ENCODE measurements at regions not wholly inside any gene's neighbourhood (a gene's known extent, or its start where the extent isn't known, plus 50 kb on each side); places are given as distances from the start of the nearest gene placed in this dataset.
"Not testable (repeated sequence)": the region's sequence is repeated elsewhere in the genome, so short reads cannot be mapped to it uniquely, and the experiment has no call there.

DNA sequence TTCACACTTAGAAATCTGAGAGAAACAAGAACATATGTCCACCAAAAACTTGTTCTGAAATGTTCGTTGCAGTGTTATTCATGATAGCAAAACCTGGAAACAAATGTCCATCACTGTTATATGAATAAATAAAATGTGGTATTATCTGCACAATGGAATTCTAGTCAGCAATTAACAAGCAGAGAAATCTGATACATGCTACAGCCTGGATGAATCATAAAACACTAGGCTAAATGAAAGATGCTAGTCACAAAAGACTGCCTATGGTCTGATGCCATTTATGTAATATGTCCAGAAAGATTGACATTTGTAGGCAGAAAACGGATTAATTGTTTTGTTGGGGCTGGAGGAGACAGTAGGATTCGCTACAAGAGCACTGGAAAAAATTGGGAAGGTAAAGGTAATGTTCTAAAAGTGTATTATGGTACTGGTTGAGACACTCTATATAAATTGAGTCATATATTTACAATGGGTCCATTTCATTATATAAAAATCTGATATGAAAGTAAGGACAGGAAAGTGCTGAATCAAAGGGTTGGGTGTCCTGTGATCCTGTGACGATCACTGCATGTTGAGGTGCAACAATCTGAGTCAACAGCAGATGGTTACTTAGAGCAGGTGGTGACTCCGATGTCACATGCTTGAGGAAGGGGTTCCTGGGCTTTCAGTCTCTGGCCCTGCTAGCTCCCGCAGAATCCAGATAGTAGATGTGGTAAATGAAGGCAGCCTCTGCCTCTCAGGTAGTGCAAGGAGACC, 102.1 kb upstream of the NBPF4 start:
- POLR2A ChIA-PET, result no interaction called here
- no peak for DNase-seq (ENCODE audit: low read depth)
- CTCF ChIA-PET, result no interaction called here
- no peaks in the 10 kb centered on the region for H3K36me3 ChIP-seq (ENCODE audit: control insufficient read depth, insufficient read depth, low read length)
- no peaks in the 10 kb centered on the region for H3K27me3 ChIP-seq (ENCODE audit: control insufficient read depth, insufficient read depth, low read length)
- no peak overlapping the region for H3K4me3 ChIP-seq (ENCODE audit: low read depth, low read length)
- TF ChIP-seq, protein P1, sequence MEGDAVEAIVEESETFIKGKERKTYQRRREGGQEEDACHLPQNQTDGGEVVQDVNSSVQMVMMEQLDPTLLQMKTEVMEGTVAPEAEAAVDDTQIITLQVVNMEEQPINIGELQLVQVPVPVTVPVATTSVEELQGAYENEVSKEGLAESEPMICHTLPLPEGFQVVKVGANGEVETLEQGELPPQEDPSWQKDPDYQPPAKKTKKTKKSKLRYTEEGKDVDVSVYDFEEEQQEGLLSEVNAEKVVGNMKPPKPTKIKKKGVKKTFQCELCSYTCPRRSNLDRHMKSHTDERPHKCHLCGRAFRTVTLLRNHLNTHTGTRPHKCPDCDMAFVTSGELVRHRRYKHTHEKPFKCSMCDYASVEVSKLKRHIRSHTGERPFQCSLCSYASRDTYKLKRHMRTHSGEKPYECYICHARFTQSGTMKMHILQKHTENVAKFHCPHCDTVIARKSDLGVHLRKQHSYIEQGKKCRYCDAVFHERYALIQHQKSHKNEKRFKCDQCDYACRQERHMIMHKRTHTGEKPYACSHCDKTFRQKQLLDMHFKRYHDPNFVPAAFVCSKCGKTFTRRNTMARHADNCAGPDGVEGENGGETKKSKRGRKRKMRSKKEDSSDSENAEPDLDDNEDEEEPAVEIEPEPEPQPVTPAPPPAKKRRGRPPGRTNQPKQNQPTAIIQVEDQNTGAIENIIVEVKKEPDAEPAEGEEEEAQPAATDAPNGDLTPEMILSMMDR (IDR thresholded peaks at IDR 0.05; ENCODE audit: insufficient read depth, low read depth, low read length), result no peak

DNA sequence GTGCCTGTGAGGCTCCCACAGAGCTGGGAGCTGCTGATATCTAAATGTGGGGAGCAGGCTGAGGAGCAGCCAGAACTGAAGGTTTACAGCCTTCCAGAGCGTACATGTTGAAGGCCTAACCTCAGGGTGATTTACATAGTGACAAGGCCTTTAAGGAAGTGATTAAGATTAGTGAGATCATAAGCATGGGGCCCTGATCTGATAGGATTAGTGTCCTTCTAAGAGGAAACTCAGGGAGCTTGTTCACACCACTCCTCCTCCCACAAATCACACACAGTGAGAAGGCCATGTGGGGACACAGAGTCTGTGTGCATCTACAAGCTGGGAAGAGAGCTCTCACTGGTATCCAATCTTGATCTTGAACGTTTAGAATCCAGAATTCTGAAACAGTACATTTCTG, 92.3 kb upstream of the NBPF6 start:
- no peaks in the 10 kb centered on the region for H3K27me3 ChIP-seq (ENCODE audit: control insufficient read depth, insufficient read depth, low read length)
- CTCF ChIA-PET, result no interaction called here
- no peak for DNase-seq (ENCODE audit: low read depth)
- H3K4me3 ChIP-seq (ENCODE audit: low read depth, low read length), result no peak overlapping the region
- POLR2A ChIA-PET, result no interaction called here
- no peaks in the 10 kb centered on the region for H3K36me3 ChIP-seq (ENCODE audit: control insufficient read depth, insufficient read depth, low read length)
- TF ChIP-seq, protein P1 (IDR thresholded peaks at IDR 0.05; ENCODE audit: insufficient read depth, low read depth, low read length), result no peak

DNA sequence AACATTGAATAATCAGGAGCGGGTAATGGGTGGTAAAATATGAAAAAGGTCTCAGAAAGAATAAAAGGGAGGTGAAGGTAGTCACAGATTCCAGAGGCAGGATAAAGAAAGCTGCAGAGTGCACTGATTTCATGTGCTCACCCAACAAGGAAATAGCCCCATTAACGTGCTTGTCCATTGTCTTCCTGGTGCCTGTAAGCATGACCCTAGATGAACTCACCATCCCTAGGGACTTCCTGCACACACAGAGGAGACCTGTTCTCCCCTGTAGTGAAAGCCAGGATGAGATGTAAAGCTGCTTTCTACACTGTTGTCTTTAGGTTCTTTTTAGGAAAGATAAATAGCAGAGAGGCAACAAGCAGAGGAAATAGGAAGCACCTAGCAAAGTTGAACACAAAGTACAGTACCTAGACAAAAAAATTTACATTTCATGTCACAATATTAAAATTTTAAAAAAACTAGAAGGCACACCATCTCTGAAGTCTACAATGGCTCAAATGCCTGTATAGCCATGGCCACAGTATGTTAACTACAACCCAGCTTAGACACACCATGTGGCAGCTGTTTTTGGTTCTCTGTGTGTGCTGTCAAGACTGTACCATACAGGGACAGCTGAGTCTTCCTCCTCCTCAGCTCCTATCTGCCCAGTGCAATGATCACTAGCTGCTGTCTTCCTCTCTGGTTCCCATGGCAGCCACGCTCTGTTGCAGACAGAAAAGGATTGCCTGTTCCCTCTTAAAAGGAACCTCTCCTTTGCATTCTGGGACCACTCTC, 69.9 kb upstream of the NBPF6 start:
- CTCF ChIA-PET; H3K27me3 ChIP-seq (ENCODE audit: control insufficient read depth, insufficient read depth, low read length); H3K36me3 ChIP-seq (ENCODE audit: control insufficient read depth, insufficient read depth, low read length); H3K4me3 ChIP-seq (ENCODE audit: low read depth, low read length); DNase-seq (ENCODE audit: low read depth); POLR2A ChIA-PET: not testable (repeated sequence)

Measured in BJ (cell line).